GM12878 (cell line): ENCODE measurements at regions not wholly inside any gene's neighbourhood (a gene's known extent, or its start where the extent isn't known, plus 50 kb on each side); places are given as distances from the start of the nearest gene placed in this dataset.

Experiments used
- ATAC-seq: fragments of 200-7000 bp; cut with Tn5 transposase; 3 replicates; pipeline ENCODE4 v1.9.1; 2020; ENCODE audit warnings: mild to moderate bottlenecking, moderate library complexity
- BruUV-seq: library from RNA; stranded (reverse); fragments of 400-500 nt; replicated peaks from 2 replicates; lab custom pipeline; 2021; lab: Mats Ljungman, UMichigan
- CTCF ChIA-PET: fragments of 300-600 bp; sonication (Branson Sonifier 250); formaldehyde crosslinking; extraction: SDS; loops from one replicate; lab custom pipeline; 2021; ENCODE audit warnings: inconsistent platforms; lab: Yijun Ruan, JAX
- POLR2A ChIA-PET: fragments of 350-600 bp; formaldehyde crosslinking; extraction: SDS; loops from one replicate; lab custom pipeline; 2021; ENCODE audit warnings: inconsistent platforms; lab: Charles Lee
- RAD21 ChIA-PET: fragments of 300-600 bp; sonication (Branson Sonifier 250); formaldehyde crosslinking; loops from one replicate; lab custom pipeline; 2023; ENCODE audit warnings: antibody characterized with exemption; ENCODE audit not compliant: unreplicated experiment; lab: Charles Lee
- SMC1A ChIA-PET: fragments of 300-600 bp; sonication (Branson Sonifier 250); formaldehyde crosslinking; loops from one replicate; lab custom pipeline; 2023; ENCODE audit not compliant: unreplicated experiment, uncharacterized antibody; lab: Charles Lee
- DNase-seq: peaks from one replicate; pipeline ENCODE4 v3.0.0-alpha.2; 2011; ENCODE audit warnings: low read depth, low spot score
- FAIRE-seq: peaks from 3 replicates; lab custom pipeline; 2011; peaks lifted over from hg19 to GRCh38; lab: Jason Lieb, UNC
- H2AFZ ChIP-seq: 2 replicates; pipeline ENCODE4 v1.6.0; 2011; ENCODE audit warnings: low read depth, low read length, control low read depth; ENCODE audit not compliant: control insufficient read depth
- H3K27ac ChIP-seq: 2 replicates; pipeline ENCODE4 v1.5.1; 2011; ENCODE audit warnings: control low read depth; ENCODE audit not compliant: control insufficient read depth, insufficient read depth
- H3K27me3 ChIP-seq, 2 experiments: replicated peaks in 1 of 2; 2 replicates each; pipeline versions ENCODE4 v1.6.0 to v1.6.1; 2011; ENCODE audit warnings: low read length in 1 of 2; ENCODE audit not compliant: control insufficient read depth in 2 of 2, insufficient read depth in 2 of 2
- H3K36me3 ChIP-seq, 2 experiments: 2 replicates each; pipeline ENCODE4 v1.5.1; 2011; ENCODE audit warnings: low read length in 1 of 2; ENCODE audit not compliant: control insufficient read depth in 2 of 2, insufficient read depth in 2 of 2
- H3K4me1 ChIP-seq: 2 replicates; pipeline ENCODE4 v1.6.1; 2011; ENCODE audit warnings: mild to moderate bottlenecking, low read length, moderate library complexity, mixed read lengths; ENCODE audit not compliant: control insufficient read depth, insufficient read depth
- H3K4me2 ChIP-seq: 2 replicates; pipeline ENCODE4 v1.6.0; 2011; ENCODE audit warnings: control low read depth; ENCODE audit not compliant: control insufficient read depth, insufficient read depth
- H3K4me3 ChIP-seq: fragments of 200-600 bp; sonication (generic); 2 replicates; pipeline ENCODE4 v1.5.1; 2016
- H3K79me2 ChIP-seq: 2 replicates; pipeline ENCODE4 v1.6.0; 2011; ENCODE audit warnings: low read length; ENCODE audit not compliant: control insufficient read depth, insufficient read depth
- H3K9ac ChIP-seq: 2 replicates; pipeline ENCODE4 v1.8.0; 2011; ENCODE audit warnings: low read length, control low read depth, mixed read lengths; ENCODE audit not compliant: control insufficient read depth, insufficient read depth
- H3K9me3 ChIP-seq: replicated peaks from 3 replicates; pipeline ENCODE4 v1.5.1; 2011; ENCODE audit warnings: mild to moderate bottlenecking, low read length; ENCODE audit not compliant: control insufficient read depth, insufficient read depth
- H4K20me1 ChIP-seq: 2 replicates; pipeline ENCODE4 v1.6.0; 2011; ENCODE audit not compliant: control insufficient read depth, insufficient read depth
- ASH2L ChIP-seq: fragments of 300-600, 200-600 bp; sonication (generic); IDR thresholded peaks from 2 replicates; pipeline ENCODE4 v1.6.1; 2017; ENCODE audit warnings: low read depth, mild to moderate bottlenecking, borderline replicate concordance
- BCL3 ChIP-seq: IDR thresholded peaks from 2 replicates; pipeline ENCODE4 v1.6.1; 2011; ENCODE audit warnings: borderline replicate concordance, low read depth, mild to moderate bottlenecking, moderate library complexity, low read length; ENCODE audit not compliant: insufficient read depth, poor library complexity, severe bottlenecking
- BHLHE40 ChIP-seq, 2 experiments: fragments of 450-650 bp in 1 of 2; IDR thresholded peaks; 2 replicates each; pipeline ENCODE4 v1.6.1; 2011 to 2017; ENCODE audit warnings: low read depth in 2 of 2, borderline replicate concordance in 1 of 2, improper control_type of control experiment in 1 of 2, low read length in 1 of 2, mild to moderate bottlenecking in 1 of 2
- CREM ChIP-seq: IDR thresholded peaks from 2 replicates; pipeline ENCODE4 v1.6.1; 2014; ENCODE audit warnings: antibody characterized with exemption, low read depth
- MAX ChIP-seq: IDR thresholded peaks from 2 replicates; pipeline ENCODE4 v1.6.1; 2012; ENCODE audit warnings: low read depth, low read length, improper control_type of control experiment
- MLLT1 ChIP-seq: fragments of 450-650 bp; IDR thresholded peaks from 2 replicates; pipeline ENCODE4 v1.6.1; 2016; ENCODE audit warnings: mild to moderate bottlenecking
- NKRF ChIP-seq: fragments of 450-650 bp; conservative IDR thresholded peaks from 2 replicates; pipeline ENCODE4 v1.6.1; 2017; ENCODE audit warnings: mild to moderate bottlenecking, moderate library complexity
- POLR2AphosphoS2 ChIP-seq: IDR thresholded peaks from 2 replicates; pipeline ENCODE4 v1.6.1; 2011; ENCODE audit warnings: low read depth, mild to moderate bottlenecking, low read length, improper control_type of control experiment, moderate library complexity
- RCOR1 ChIP-seq: conservative IDR thresholded peaks from 2 replicates; pipeline ENCODE4 v1.6.1; 2012; ENCODE audit warnings: low read depth, low read length, improper control_type of control experiment
- SMAD5 ChIP-seq: IDR thresholded peaks from 2 replicates; pipeline ENCODE4 v1.6.1; 2016; ENCODE audit warnings: antibody characterized with exemption, low read depth
- SP1 ChIP-seq: IDR thresholded peaks from one replicate; pipeline ENCODE4 v1.6.1; 2011; ENCODE audit warnings: low read depth, low read length
- TCF3 ChIP-seq: IDR thresholded peaks from 2 replicates; pipeline ENCODE4 v1.6.1; 2012; ENCODE audit warnings: low read depth, mild to moderate bottlenecking, low read length, borderline replicate concordance; ENCODE audit not compliant: insufficient read depth
- WRNIP1 ChIP-seq: IDR thresholded peaks from 2 replicates; pipeline ENCODE4 v1.6.1; 2011; ENCODE audit warnings: low read depth, low read length, improper control_type of control experiment, borderline replicate concordance
- ZNF592 ChIP-seq: fragments of 450-650 bp; IDR thresholded peaks from 2 replicates; pipeline ENCODE4 v1.6.1; 2017; ENCODE audit warnings: mild to moderate bottlenecking, moderate library complexity
- WGBS: methylation state at CpG from one replicate; pipeline ENCODE4 v1.1.6; 2016; ENCODE audit warnings: low lambda C conversion rate; ENCODE audit not compliant: insufficient replicate concordance, insufficient coverage; ENCODE audit errors: missing lambda C conversion rate; 5-methylcytosine and 5-hydroxymethylcytosine counted together
- in situ Hi-C: fragments of 300-500 bp; cut with MboI; formaldehyde crosslinking; loops from 9 replicates; pipeline ENCODE4 v1.14.3; 2018; ENCODE audit warnings: mixed read lengths
- intact Hi-C: fragments of 100-400 bp; cut with micrococcal nuclease; formaldehyde crosslinking; loops from one replicate; pipeline ENCODE4 v1.14.2; 2022; ENCODE audit not compliant: unreplicated experiment

GRCh38 chr15:29376590-29376989, 107.0 kb upstream of the NSMCE3 start:
- 41% methylated on average over 9 of the region's 9 CpGs for WGBS
- intact Hi-C loops: no loop called here
- POLR2A ChIA-PET: no interaction called here
- no TSS peak for BruUV-seq
- in situ Hi-C loops: no loop called here
- no peak for FAIRE-seq
- ATAC-seq: no peak
- RAD21 ChIA-PET: no interaction called here
- Histone ChIP-seq H3K27ac (no peak overlapping the region), H3K9ac (no peak overlapping the region), H3K36me3 (no peaks in the 10 kb centered on the region), H3K27me3 (no peaks in the 10 kb centered on the region), H3K79me2 (no peaks in the 10 kb centered on the region), H3K4me3 (no peak overlapping the region), H3K4me1 (no peaks in the 10 kb centered on the region), H3K4me2 (no peak overlapping the region), H4K20me1 (no peaks in the 10 kb centered on the region), H3K9me3 (no peaks in the 10 kb centered on the region), H2AFZ (no peak overlapping the region)
- CTCF ChIA-PET: no interaction called here
- SMC1A ChIA-PET: no interaction called here
- no peak for DNase-seq
- TF ChIP-seq ASH2L (no peak), NKRF (no peak), BCL3 (no peak), RCOR1 (no peak), SMAD5 (no peak), MLLT1 (no peak), BHLHE40 (IDR thresholded peaks at IDR 0.05; ENCODE audit: borderline replicate concordance in 1 of 2, low read depth in 2 of 2, low read length in 1 of 2) (no peak), SP1 (no peak), ZNF592 (no peak), CREM (no peak), POLR2AphosphoS2 (no peak), WRNIP1 (no peak), TCF3 (no peak), MAX (no peak)
